Smooth muscle cell (in vitro differentiated cells): ENCODE measurements at regions not wholly inside any gene's neighbourhood (a gene's known extent, or its start where the extent isn't known, plus 50 kb on each side); places are given as distances from the start of the nearest gene placed in this dataset.

Experiments
- DNase-seq: peaks from one replicate; lab custom pipeline; 2025; ENCODE audit not compliant: unreplicated experiment; lab: John Stamatoyannopoulos, UW
- H2AFZ ChIP-seq: fragments of 200-600 bp; sonication (generic); 2 replicates; pipeline ENCODE4 v1.6.0; 2016; ENCODE audit warnings: antibody characterized with exemption, low read depth, mild to moderate bottlenecking
- H3F3A ChIP-seq: fragments of 200-600 bp; sonication (generic); 2 replicates; pipeline ENCODE4 v1.6.0; 2017; ENCODE audit warnings: antibody characterized with exemption, low read depth
- H3K27ac ChIP-seq: fragments of 200-600 bp; sonication (generic); 2 replicates; pipeline ENCODE4 v1.5.1; 2016; ENCODE audit warnings: low read depth, mild to moderate bottlenecking
- H3K27me3 ChIP-seq: fragments of 200-600 bp; sonication (generic); 2 replicates; pipeline ENCODE4 v1.6.1; 2016; ENCODE audit warnings: low read depth, mild to moderate bottlenecking
- H3K36me3 ChIP-seq: fragments of 200-600 bp; sonication (generic); 2 replicates; pipeline ENCODE4 v1.5.1; 2016; ENCODE audit warnings: low read depth
- H3K4me1 ChIP-seq: fragments of 200-600 bp; sonication (generic); 2 replicates; pipeline ENCODE4 v1.5.1; 2016; ENCODE audit warnings: low read depth
- H3K4me2 ChIP-seq: fragments of 200-600 bp; sonication (generic); 2 replicates; pipeline ENCODE4 v1.6.0; 2016; ENCODE audit warnings: mild to moderate bottlenecking
- H3K4me3 ChIP-seq: fragments of 200-600 bp; sonication (generic); 2 replicates; pipeline ENCODE4 v1.5.1; 2016; ENCODE audit warnings: mild to moderate bottlenecking
- H3K79me2 ChIP-seq: fragments of 200-600 bp; sonication (generic); 2 replicates; pipeline ENCODE4 v1.6.0; 2016; ENCODE audit warnings: low read depth, mild to moderate bottlenecking
- H3K9ac ChIP-seq: fragments of 200-600 bp; sonication (generic); 2 replicates; pipeline ENCODE4 v1.6.0; 2016; ENCODE audit warnings: low read depth
- H3K9me3 ChIP-seq: fragments of 200-600 bp; sonication (generic); replicated peaks from 2 replicates; pipeline ENCODE4 v1.5.1; 2016; ENCODE audit warnings: low read depth
- H4K20me1 ChIP-seq: fragments of 200-600 bp; sonication (generic); 2 replicates; pipeline ENCODE4 v1.6.0; 2016; ENCODE audit warnings: low read depth
- WGBS: methylation state at CpG from one replicate; pipeline ENCODE4 v1.1.7; 2016; ENCODE audit warnings: low lambda C conversion rate; 5-methylcytosine and 5-hydroxymethylcytosine counted together
- TF ChIP-seq, protein P1 (sequence below): fragments of 200-600 bp; sonication (generic); IDR thresholded peaks from 2 replicates; pipeline ENCODE4 v1.5.1; 2017; ENCODE audit warnings: borderline replicate concordance, mild to moderate bottlenecking, antibody characterized with exemption; ENCODE audit not compliant: insufficient read depth, poor library complexity, severe bottlenecking

DNA sequence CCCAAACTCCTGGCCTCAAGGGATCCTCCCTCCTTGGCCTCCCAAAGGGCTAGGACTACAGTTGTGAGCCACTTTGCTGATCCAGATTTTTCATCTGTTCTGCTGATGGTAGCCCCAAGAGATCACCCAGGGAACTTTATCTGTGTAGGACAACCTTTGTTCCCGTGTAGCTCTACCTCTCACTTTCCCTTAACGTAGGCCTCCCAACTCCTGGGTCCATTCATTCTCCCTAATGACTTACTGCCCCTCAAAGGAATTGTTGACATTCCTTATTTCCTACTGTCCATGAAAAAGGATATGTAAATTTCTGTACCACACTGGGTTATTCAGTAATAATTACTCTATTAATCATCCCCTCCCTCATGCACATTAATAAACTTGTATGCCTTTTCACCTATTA lies 51.0 kb upstream of the PHF24 start:
- Histone ChIP-seq H3K9me3 (no peaks in the 10 kb centered on the region), H3K4me1 (no peaks in the 10 kb centered on the region), H3K4me2 (no peak overlapping the region), H3K4me3 (no peak overlapping the region), H3K27me3 (peaks cover 4% of the 10 kb centered on the region), H3K36me3 (no peaks in the 10 kb centered on the region), H3K79me2 (no peaks in the 10 kb centered on the region), H3K9ac (no peak overlapping the region), H3F3A (no peaks in the 10 kb centered on the region), H4K20me1 (no peaks in the 10 kb centered on the region), H3K27ac (no peak overlapping the region), H2AFZ (no peak overlapping the region)
- DNase-seq, result no peak
- 67% methylated on average over 2 of the region's 2 CpGs for WGBS
- TF ChIP-seq, protein P1, sequence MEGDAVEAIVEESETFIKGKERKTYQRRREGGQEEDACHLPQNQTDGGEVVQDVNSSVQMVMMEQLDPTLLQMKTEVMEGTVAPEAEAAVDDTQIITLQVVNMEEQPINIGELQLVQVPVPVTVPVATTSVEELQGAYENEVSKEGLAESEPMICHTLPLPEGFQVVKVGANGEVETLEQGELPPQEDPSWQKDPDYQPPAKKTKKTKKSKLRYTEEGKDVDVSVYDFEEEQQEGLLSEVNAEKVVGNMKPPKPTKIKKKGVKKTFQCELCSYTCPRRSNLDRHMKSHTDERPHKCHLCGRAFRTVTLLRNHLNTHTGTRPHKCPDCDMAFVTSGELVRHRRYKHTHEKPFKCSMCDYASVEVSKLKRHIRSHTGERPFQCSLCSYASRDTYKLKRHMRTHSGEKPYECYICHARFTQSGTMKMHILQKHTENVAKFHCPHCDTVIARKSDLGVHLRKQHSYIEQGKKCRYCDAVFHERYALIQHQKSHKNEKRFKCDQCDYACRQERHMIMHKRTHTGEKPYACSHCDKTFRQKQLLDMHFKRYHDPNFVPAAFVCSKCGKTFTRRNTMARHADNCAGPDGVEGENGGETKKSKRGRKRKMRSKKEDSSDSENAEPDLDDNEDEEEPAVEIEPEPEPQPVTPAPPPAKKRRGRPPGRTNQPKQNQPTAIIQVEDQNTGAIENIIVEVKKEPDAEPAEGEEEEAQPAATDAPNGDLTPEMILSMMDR, result no peak

DNA sequence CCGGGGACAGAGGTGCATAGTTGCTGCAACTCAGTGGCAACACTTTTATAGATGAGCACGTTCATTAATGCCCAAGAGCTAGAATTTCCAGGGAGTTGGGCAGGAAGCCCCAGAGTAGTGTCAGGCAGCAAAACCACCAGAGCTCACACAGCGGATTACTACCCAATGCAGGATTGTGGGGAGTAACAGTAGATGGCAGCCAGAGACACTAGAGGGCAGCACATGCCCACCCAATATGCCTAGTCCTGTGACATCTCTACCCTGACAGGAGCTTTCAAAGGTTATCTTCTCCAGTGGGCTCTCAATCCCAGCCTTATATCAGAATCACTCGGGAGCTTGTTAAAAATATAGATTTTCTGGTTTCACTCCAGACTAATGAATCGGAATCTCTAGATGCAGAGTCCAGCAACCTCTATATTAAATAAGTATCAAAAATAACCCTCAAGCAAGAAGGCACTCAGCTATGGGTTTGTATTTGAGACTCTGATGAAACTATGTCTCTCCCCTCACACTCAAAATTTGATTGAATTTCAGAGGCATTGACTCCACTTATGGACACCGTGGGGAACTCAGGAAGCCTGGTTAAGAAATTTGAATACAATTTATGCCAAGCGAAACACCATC lies 58.4 kb upstream of the PHF24 start:
- 28% methylated on average over 7 of the region's 7 CpGs for WGBS
- Histone ChIP-seq H3K4me1 (no peaks in the 10 kb centered on the region), H3K4me3 (no peak overlapping the region), H2AFZ (no peak overlapping the region), H3K9ac (no peak overlapping the region), H3K36me3 (no peaks in the 10 kb centered on the region), H3K9me3 (no peaks in the 10 kb centered on the region), H3K79me2 (no peaks in the 10 kb centered on the region), H3K27ac (no peak overlapping the region), H4K20me1 (no peaks in the 10 kb centered on the region), H3F3A (no peaks in the 10 kb centered on the region), H3K27me3 (peaks cover 41% of the 10 kb centered on the region), H3K4me2 (no peak overlapping the region)
- TF ChIP-seq, protein P1, result peak; percentile 83
- peak; percentile 16 for DNase-seq

DNA sequence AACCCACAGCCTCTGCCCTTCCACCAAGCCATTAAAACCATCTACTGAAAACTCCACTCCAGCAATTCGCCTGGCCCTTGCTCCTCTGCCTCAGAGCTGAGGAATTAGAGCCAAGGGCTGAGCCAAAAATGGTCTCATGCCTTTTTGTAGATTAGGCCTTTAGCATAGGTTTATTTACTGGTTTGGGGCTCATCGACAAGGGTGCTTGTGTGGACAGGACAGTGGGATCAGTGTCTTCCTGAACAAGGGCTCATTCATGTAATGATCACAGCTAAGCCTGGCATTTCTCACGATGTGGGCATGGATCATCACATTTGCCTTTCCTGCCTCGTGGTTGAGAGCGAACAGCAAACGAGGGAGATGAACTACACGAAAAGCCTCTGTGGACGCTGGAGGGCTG lies 59.2 kb upstream of the PHF24 start:
- no peaks in the 10 kb centered on the region for H3K36me3 ChIP-seq
- DNase-seq, result no peak
- no peaks in the 10 kb centered on the region for H3K79me2 ChIP-seq
- no peaks in the 10 kb centered on the region for H3K9me3 ChIP-seq
- peaks cover 49% of the 10 kb centered on the region for H3K27me3 ChIP-seq
- H3K27ac ChIP-seq, result no peak overlapping the region
- H4K20me1 ChIP-seq, result no peaks in the 10 kb centered on the region
- H3K4me3 ChIP-seq, result no peak overlapping the region
- no peak overlapping the region for H3K4me2 ChIP-seq
- H3K9ac ChIP-seq, result no peak overlapping the region
- TF ChIP-seq, protein P1, result no peak
- H3F3A ChIP-seq, result no peaks in the 10 kb centered on the region
- WGBS, result 65% methylated on average over 8 of the region's 8 CpGs
- no peak overlapping the region for H2AFZ ChIP-seq
- no peaks in the 10 kb centered on the region for H3K4me1 ChIP-seq

DNA sequence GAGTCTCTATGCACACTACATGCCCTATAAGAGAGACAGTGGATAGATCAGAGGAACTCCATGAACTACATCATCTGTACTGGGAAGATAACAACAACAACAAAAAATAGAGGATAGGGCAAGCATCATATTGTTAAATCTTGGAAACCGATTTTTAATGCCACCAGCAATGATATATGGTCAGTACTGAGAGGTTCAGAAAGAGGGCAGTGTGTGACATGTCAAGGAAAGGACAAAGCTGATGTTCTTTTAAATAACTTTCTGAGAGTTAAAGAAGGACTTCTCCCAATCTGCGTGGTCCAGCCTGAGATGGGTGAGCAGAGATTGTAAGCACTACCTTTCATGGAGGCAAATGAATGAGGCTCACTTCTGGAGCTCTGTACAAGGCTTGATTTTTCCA lies 62.0 kb upstream of the PHF24 start:
- Histone ChIP-seq H3K9ac (no peak overlapping the region), H3K36me3 (no peaks in the 10 kb centered on the region), H3K4me1 (no peaks in the 10 kb centered on the region), H3K4me3 (no peak overlapping the region), H2AFZ (no peak overlapping the region), H3K27ac (no peak overlapping the region), H3F3A (no peaks in the 10 kb centered on the region), H4K20me1 (no peaks in the 10 kb centered on the region), H3K4me2 (no peak overlapping the region), H3K9me3 (no peaks in the 10 kb centered on the region), H3K79me2 (no peaks in the 10 kb centered on the region), H3K27me3 (peaks cover 64% of the 10 kb centered on the region)
- TF ChIP-seq, protein P1, result peak; percentile 9
- no peak for DNase-seq
- 52% methylated on average over 2 of the region's 2 CpGs for WGBS
